Activated CD4-positive, alpha-beta T cell treated with anti-CD3 and anti-CD28 coated beads for 48 hours (primary cell): ENCODE measurements at regions not wholly inside any gene's neighbourhood (a gene's known extent, or its start where the extent isn't known, plus 50 kb on each side); places are given as distances from the start of the nearest gene placed in this dataset.

Source experiments
- DNase-seq: peaks from one replicate; pipeline ENCODE4 v3.0.0-alpha.2; 2020

GRCh38 chr2:57740891-57741290, 305.7 kb upstream of the VRK2 start:
- no peak for DNase-seq

- DNase-seq, result no peak
Measured at GRCh38 chr2:57753636-57754035, 293.0 kb upstream of the VRK2 start.

GRCh38 chr2:57758686-57759085, 287.9 kb upstream of the VRK2 start:
- DNase-seq, result no peak

DNA sequence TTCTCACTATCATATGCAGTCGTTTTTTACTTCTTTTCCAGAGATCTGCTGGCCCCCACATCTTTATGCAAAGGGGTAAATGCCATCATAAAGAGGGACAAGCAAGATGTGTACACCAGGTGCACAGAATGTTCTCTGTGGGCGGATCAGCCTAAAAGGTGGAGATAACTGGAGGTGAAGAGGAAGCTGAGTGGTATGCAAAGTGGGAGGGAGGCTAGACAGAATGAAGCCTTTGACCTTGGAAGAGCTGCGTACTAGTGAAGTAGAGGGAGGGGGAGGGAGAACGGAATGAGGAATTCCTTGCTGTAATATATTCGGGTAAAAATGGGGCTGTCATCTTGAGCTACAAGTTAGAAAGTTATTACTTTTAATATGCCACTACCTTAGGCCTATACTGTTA, 287.5 kb upstream of the VRK2 start:
- no peak for DNase-seq

GRCh38 chr2:57759822-57760300, 286.7 kb upstream of the VRK2 start:
- DNase-seq, result peak; percentile 88

DNA sequence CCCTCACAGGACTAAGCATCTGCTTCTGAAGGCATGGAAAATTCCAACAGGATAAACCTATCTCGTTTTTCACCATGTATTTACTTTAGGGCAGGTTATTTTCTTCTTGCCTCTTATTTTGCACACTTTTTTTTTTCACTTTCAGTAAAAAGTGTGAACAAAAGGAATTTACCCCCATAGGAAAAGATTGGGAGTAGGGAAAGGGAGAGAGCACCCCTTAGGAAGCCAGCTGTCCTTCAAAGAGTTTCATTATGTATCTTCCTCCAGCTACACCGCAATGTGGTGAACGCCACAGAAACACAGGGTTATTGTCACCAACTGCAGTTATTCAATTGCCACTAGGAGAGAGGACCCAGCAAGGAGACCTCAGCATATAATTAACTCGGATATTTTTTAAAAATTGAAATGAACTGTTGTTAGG, 286.2 kb upstream of the VRK2 start:
- DNase-seq, result no peak

- DNase-seq, result no peak
Measured at GRCh38 chr2:57776916-57777315, 269.7 kb upstream of the VRK2 start.

- DNase-seq, result no peak
Measured at GRCh38 chr2:57782587-57782986, 264.0 kb upstream of the VRK2 start.

DNA sequence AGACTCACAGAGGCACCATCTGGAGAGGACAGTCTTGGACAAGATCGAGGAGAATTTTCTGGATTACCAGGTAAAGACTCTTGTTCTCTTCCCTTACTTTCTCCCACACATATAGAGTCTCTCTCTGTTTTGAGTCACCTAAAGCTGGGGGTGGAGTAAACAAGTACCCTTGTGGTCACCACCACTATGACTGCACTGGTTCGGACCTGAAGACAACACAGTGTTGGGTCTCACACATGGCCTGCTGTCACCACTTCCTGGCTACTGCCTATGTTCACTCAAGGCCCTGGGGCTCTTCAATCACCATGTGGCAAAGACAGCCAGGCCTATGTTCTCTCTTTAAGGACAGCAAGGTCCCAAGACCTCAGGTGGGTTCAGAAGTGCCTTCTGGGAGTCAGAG, 253.3 kb upstream of the VRK2 start:
- DNase-seq, result no peak

DNA sequence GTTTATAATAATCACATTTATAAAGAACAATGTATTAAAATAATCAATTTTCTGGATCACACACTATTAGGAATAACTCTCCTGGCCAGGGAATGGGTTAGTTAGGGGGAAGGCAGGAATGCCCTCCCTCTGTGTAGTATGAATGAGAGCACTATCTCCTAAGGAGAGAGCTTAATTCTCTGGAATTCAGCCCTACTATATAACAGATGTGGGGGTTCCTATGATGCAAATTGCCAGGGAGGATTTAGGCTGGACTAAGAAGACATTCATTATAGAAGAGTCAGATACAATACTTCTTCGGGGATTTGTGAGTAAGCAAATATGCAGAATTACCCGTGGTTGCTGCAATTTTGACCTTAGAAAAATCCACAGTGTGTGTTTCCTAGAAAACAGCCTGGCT, 250.1 kb upstream of the VRK2 start:
- DNase-seq, result no peak

DNA sequence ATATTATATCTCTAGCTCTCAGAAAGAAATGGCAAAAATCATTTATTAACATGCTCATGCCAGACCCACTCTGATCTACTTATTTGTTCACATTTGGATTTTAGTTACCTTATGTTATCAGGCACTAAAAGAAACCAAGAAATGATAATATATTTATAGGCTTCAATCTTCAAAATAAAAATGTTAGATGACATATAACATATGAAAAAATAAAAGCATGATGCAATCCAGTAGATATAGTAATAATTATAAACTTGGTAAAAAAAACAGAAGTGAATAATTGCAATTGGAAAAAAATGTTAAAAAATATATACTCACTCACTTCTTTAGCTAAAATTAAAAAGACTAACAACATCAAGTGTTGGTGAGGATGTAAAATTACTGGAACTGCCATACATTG, 248.3 kb upstream of the VRK2 start:
- no peak for DNase-seq

DNA sequence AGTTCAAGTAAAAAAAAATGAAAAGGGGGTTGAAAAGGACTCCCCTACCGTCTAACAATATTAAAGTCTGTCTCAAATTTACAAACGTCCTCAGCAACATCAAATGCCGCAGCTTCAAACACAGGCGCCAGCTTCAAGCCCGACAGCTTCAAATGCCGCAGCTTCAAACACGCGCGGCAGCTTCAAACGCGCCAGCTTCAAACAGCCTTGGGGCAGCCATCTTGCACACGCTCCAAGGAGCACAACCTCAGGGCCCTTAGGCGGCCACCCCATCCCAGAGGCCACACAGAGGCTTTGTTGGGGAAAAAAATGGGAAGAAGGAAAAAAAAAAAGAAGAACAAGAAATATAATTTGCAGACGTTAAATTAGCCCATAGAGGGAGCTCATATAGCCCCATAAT, 244.4 kb upstream of the VRK2 start:
- DNase-seq, result no peak

DNA sequence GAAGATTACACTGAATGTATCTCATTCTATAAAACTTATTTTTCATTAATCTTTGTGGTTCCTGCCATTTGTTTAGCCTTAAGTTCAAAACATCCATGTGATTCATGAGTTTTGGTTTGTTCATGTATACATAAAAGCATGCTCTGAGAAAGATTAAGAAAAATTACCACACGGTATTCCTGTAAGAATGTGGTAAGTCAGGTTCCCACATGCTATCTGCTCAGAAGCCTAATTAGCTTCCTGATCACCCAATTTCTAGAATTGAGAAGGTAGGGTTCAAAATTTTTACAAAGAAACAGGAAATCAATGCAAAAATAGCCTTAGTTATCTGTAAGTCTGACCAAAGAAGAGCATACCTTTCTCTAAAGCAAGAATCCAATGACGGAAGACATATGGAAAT, 241.6 kb upstream of the VRK2 start:
- no peak for DNase-seq

- no peak for DNase-seq
Measured at GRCh38 chr2:57806449-57806968, 240.1 kb upstream of the VRK2 start.

- no peak for DNase-seq
Measured at GRCh38 chr2:57809230-57809629, 237.4 kb upstream of the VRK2 start.

- no peak for DNase-seq
Measured at GRCh38 chr2:57821088-57821487, 225.5 kb upstream of the VRK2 start.

GRCh38 chr2:57828221-57828620, 218.4 kb upstream of the VRK2 start:
- no peak for DNase-seq

DNA sequence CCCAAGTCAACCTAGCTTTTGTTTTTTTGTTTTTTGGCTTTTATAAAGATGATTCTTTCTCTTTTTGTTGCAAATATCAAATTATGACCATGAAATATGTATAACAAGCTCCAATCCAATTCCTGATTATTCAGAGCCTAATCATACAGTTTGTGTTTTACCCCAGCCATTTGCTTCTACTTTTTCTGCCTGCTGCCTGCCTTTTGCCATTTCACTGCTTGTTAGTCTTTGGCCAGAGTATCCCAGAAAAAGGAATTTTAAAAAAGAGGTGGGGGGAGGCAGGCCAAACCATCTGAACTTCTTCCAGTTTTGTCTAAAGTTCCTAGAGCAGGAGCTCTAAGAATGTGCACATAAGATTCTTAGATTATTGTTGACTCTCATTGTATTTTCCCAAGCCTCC, 211.9 kb upstream of the VRK2 start:
- no peak for DNase-seq

DNA sequence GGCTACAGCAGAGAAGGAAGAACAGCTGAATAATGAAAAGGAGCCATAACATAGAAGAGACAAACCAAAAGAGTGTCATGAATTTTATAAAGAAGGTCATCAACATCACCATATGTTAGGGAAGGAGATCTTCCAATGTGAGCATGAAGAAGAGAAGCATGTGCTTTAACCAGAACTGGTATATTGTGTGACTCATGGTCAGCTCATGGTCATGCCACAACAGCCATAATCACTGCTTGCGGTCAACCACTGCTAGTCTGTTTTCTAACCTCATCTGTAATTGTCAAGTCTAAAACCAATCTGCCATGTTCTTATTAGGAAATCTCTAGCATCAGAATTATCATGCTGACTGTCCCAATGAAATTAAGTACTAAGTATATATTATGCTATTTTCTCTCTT, 204.1 kb upstream of the VRK2 start:
- no peak for DNase-seq

- no peak for DNase-seq
Measured at GRCh38 chr2:57843158-57843557, 203.4 kb upstream of the VRK2 start.

DNA sequence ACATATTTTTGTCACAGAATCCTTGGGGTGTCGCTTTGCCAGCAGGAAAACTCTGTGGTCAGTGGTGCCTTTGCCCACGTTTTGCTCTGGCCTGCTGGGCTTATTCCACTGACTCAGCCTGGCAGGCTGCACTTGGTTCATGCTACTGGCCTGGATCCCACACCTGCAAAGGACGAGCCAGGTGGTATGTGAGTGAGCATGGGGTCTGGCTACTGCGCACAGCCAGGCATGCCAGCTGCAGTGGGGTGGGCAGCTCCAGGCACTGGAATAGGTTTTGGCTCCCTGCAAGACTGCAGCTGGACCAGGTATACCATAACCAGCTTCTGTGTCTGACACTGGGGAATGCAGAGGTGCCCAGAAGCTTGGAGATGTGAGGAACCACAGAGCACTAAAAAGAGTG, 197.9 kb upstream of the VRK2 start:
- no peak for DNase-seq

- no peak for DNase-seq
Measured at GRCh38 chr2:57849843-57850242, 196.8 kb upstream of the VRK2 start.

GRCh38 chr2:57850415-57851130, 196.0 kb upstream of the VRK2 start:
- no peak for DNase-seq

GRCh38 chr2:57855212-57855611, 191.4 kb upstream of the VRK2 start:
- DNase-seq, result no peak

GRCh38 chr2:57859755-57860154, 186.9 kb upstream of the VRK2 start:
- DNase-seq, result no peak
